Adrenal gland (tissue), 9 donors: ENCODE measurements at regions not wholly inside any gene's neighbourhood (a gene's known extent, or its start where the extent isn't known, plus 50 kb on each side); places are given as distances from the start of the nearest gene placed in this dataset.

Experiments
- DNase-seq, 7 donors: peaks; one replicate each; pipeline ENCODE4 v3.0.0-alpha.2; 2019 to 2020
- H3K27ac ChIP-seq, 5 donors: fragments of 200-600 bp; sonication (generic) in 4 of 5; 1 replicate in 3 of 5; 2 replicates in 2 of 5; pipeline versions ENCODE4 v1.5.1 to v1.8.0; 2016 to 2020; ENCODE audit warnings: mild to moderate bottlenecking in 1 of 5
- H3K27me3 ChIP-seq: fragments of 200-600 bp; 2 replicates; pipeline ENCODE4 v1.8.0; 2021
- H3K36me3 ChIP-seq, 2 donors: fragments of 200-600 bp; replicated peaks in 1 of 2; 1 replicate in 1 of 2; 2 replicates in 1 of 2; pipeline versions ENCODE4 v1.5.1 to v1.8.0; 2018 to 2022
- H3K4me1 ChIP-seq, 2 donors: fragments of 200-600 bp; replicated peaks in 1 of 2; 1 replicate in 1 of 2; 2 replicates in 1 of 2; pipeline versions ENCODE4 v1.5.1 to v1.8.0; 2018 to 2021
- H3K4me3 ChIP-seq, 4 donors: fragments of 200-600 bp; sonication (generic) in 3 of 4; one replicate each; pipeline ENCODE4 v1.5.1; 2016 to 2018
- H3K9me3 ChIP-seq, 3 donors: fragments of 200-600 bp; sonication (generic) in 1 of 3; replicated peaks in 1 of 3; 1 replicate in 2 of 3; 2 replicates in 1 of 3; pipeline versions ENCODE4 v1.5.1 to v1.8.0; 2016 to 2021
- CTCF ChIP-seq, 6 experiments: fragments of 450-650 bp in 4 of 6; fragments of 200-600 bp in 2 of 6; sonication (generic) in 1 of 6; IDR thresholded peaks; 1 replicate in 5 of 6; 2 replicates in 1 of 6; pipeline versions ENCODE4 v1.5.1 to v1.8.0; 2016 to 2021; ENCODE audit warnings: antibody characterized with exemption in 6 of 6, mild to moderate bottlenecking in 2 of 6, moderate library complexity in 1 of 6
- POLR2A ChIP-seq, 2 donors: fragments of 450-650 bp; IDR thresholded peaks; one replicate each; pipeline ENCODE4 v1.6.1; 2017; ENCODE audit warnings: antibody characterized with exemption in 2 of 2, mild to moderate bottlenecking in 2 of 2, moderate library complexity in 1 of 2
- WGBS, 4 donors: extraction: QIAGEN DNeasy Blood & Tissue Kit in 2 of 4; methylation state at CpG; one replicate each; pipeline versions ENCODE4 v1.1.5 to v1.1.7; 2013 to 2017; 5-methylcytosine and 5-hydroxymethylcytosine counted together
- intact Hi-C, 2 donors: fragments of 100-400 bp; cut with DNase I; formaldehyde crosslinking; loops; one replicate each; pipeline versions ENCODE4 v1.14.1 to v1.15.0; 2022 to 2023
- donor health status: healthy with polysubstance abuse.
- donor health status: Bipolar disorder and iron deficiency.
- donor health status: DM: yes; HTN: yes; CAD: no.
- donor health status: DM: no; HTN: no; CAD: no.
- donor health status: DM: no; HTN: no; CAD: no.

DNA sequence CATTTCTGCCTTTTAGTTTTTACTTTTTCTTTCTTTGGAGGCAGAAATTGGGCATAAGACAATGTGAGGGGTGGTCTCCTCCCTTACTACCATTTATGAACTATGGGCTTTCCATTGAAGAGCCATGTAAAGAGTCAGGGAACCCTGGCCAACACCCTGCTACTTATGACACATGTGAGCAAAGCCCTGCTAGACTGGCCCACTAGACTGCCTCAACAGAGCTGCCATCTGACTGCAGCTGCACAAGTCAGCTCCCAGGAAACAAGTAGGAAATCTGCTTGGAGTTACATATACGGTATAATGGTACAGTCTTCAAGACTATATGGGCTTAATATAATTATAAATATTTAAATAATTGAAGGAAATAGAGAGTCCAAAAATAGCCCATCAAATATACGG, 816.8 kb downstream of the TRIB2 start:
- intact Hi-C loops: no loop called here
- Histone ChIP-seq H3K27ac (no peak overlapping the region), H3K27me3 (no peaks in the 10 kb centered on the region), H3K4me1 (no peaks in the 10 kb centered on the region), H3K4me3 (no peak overlapping the region), H3K9me3 (no peaks in the 10 kb centered on the region), H3K36me3 (no peaks in the 10 kb centered on the region)
- DNase-seq: no peak
- 84 to 91% (median 85%) methylated on average over 2 of the region's 2 CpGs for WGBS, 4 donors
- TF ChIP-seq POLR2A (IDR thresholded peaks at IDR 0.05): no peak
- TF ChIP-seq CTCF (IDR thresholded peaks at IDR 0.05): no peak

GRCh38 chr2:13536941-13537340, 820.2 kb downstream of the TRIB2 start:
- WGBS, 4 donors: 47 to 70% (median 62%) methylated on average over 6 of the region's 6 CpGs
- intact Hi-C loops: no loop called here
- no peak for TF ChIP-seq POLR2A (IDR thresholded peaks at IDR 0.05)
- TF ChIP-seq CTCF (IDR thresholded peaks at IDR 0.05): no peak
- H3K27ac ChIP-seq: no peak overlapping the region
- no peak for DNase-seq
- H3K27me3 ChIP-seq: no peaks in the 10 kb centered on the region
- no peaks in the 10 kb centered on the region for H3K4me1 ChIP-seq
- no peak overlapping the region for H3K4me3 ChIP-seq
- no peaks in the 10 kb centered on the region for H3K36me3 ChIP-seq
- no peaks in the 10 kb centered on the region for H3K9me3 ChIP-seq

DNA sequence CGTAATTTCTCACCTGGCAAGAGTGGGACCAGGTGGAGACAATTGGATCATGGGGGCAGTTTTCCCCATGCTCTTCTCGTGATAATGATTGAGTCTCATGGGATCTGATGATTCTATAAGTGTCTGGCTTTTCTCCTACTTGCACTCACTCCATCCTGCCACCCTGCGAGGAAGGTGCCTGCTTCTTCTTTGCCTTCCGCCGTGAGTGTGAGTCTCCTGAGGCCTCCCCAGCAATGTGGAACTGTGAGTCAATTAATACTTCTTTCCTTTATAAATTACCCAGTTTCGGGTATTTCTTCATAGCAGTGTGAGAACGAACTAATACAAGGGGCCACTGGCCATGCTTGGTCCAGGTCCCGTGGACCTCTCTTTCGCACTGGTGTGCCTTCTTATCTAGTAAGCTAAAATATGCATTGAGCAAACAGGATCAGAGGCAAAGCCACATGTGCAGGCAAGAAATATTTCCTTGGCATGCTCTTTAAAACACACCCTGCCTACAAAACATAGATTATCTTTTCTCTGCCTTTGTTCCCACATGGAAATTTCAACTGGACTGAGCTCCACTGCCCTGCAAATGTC, 821.1 kb downstream of the TRIB2 start:
- no peaks in the 10 kb centered on the region for H3K36me3 ChIP-seq
- TF ChIP-seq CTCF (IDR thresholded peaks at IDR 0.05): no peak
- no peak for TF ChIP-seq POLR2A (IDR thresholded peaks at IDR 0.05)
- H3K4me3 ChIP-seq: no peak overlapping the region
- H3K4me1 ChIP-seq: no peaks in the 10 kb centered on the region
- no peaks in the 10 kb centered on the region for H3K9me3 ChIP-seq
- no peak overlapping the region for H3K27ac ChIP-seq
- intact Hi-C loops: no loop called here
- no peaks in the 10 kb centered on the region for H3K27me3 ChIP-seq
- WGBS, 4 donors: 70 to 75% (median 74%) methylated on average over 9 of the region's 9 CpGs
- no peak for DNase-seq

DNA sequence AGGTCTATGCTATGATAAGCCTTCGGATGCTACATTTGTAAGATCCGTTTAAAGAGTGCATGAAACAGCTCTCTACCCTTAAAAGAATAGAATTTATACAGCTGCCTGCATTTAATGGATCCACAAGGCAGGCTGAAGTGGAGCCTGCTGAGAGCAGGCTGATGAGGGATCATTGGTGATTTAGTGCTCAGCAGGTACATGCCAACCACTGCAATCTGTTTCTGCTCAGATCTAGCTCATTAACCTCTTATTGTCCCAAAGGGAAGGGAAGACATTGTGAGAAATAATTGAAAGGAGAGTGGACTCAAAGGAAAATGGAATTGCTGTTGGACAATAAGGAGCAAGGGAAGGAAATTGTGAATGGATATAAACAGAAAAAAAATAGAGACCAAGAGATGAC, 822.6 kb downstream of the TRIB2 start:
- 66 to 78% (median 68%) methylated on average over 2 of the region's 2 CpGs for WGBS, 4 donors
- H3K4me1 ChIP-seq: no peaks in the 10 kb centered on the region
- no peak for DNase-seq

More for the DNA sequence above, 822.6 kb downstream of the TRIB2 start:
- intact Hi-C loops: no loop called here
- H3K27me3 ChIP-seq: no peaks in the 10 kb centered on the region
- no peak overlapping the region for H3K27ac ChIP-seq
- no peaks in the 10 kb centered on the region for H3K9me3 ChIP-seq
- no peak for TF ChIP-seq POLR2A (IDR thresholded peaks at IDR 0.05)
- TF ChIP-seq CTCF (IDR thresholded peaks at IDR 0.05): no peak
- H3K4me3 ChIP-seq: no peak overlapping the region
- no peaks in the 10 kb centered on the region for H3K36me3 ChIP-seq
